ENCODE measurements at regions not wholly inside any gene's neighbourhood (a gene's known extent, or its start where the extent isn't known, plus 50 kb on each side); places are given as distances from the start of the nearest gene placed in this dataset.

GRCh38 chrX:33465137-33465536, 253.8 kb upstream of the DMD start:
- no peaks in the 10 kb centered on the region for H3K4me1 ChIP-seq (ENCODE audit: insufficient read depth, poor library complexity, severe bottlenecking)
- DNase-seq (ENCODE audit: low spot score) (no peak), ATAC-seq (ENCODE audit: low read depth) (no peak)
- H3K36me3 ChIP-seq (ENCODE audit: low read depth): no peaks in the 10 kb centered on the region
- H3K27ac ChIP-seq (ENCODE audit: poor library complexity, severe bottlenecking): no peak overlapping the region
- H3K9me3 ChIP-seq (ENCODE audit: severe bottlenecking): no peaks in the 10 kb centered on the region
- no peaks in the 10 kb centered on the region for H3K27me3 ChIP-seq (ENCODE audit: insufficient read depth, poor library complexity, severe bottlenecking)
- no peak overlapping the region for H3K4me3 ChIP-seq (ENCODE audit: severe bottlenecking)
- TF ChIP-seq, protein P1, sequence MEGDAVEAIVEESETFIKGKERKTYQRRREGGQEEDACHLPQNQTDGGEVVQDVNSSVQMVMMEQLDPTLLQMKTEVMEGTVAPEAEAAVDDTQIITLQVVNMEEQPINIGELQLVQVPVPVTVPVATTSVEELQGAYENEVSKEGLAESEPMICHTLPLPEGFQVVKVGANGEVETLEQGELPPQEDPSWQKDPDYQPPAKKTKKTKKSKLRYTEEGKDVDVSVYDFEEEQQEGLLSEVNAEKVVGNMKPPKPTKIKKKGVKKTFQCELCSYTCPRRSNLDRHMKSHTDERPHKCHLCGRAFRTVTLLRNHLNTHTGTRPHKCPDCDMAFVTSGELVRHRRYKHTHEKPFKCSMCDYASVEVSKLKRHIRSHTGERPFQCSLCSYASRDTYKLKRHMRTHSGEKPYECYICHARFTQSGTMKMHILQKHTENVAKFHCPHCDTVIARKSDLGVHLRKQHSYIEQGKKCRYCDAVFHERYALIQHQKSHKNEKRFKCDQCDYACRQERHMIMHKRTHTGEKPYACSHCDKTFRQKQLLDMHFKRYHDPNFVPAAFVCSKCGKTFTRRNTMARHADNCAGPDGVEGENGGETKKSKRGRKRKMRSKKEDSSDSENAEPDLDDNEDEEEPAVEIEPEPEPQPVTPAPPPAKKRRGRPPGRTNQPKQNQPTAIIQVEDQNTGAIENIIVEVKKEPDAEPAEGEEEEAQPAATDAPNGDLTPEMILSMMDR (IDR thresholded peaks at IDR 0.05; ENCODE audit: poor library complexity, severe bottlenecking): no peak

GRCh38 chrX:33457102-33457501, 245.8 kb upstream of the DMD start:
- Histone ChIP-seq H3K4me3 (ENCODE audit: severe bottlenecking) (no peak overlapping the region), H3K27me3 (ENCODE audit: insufficient read depth, poor library complexity, severe bottlenecking) (no peaks in the 10 kb centered on the region), H3K36me3 (ENCODE audit: low read depth) (no peaks in the 10 kb centered on the region), H3K4me1 (ENCODE audit: insufficient read depth, poor library complexity, severe bottlenecking) (no peaks in the 10 kb centered on the region), H3K9me3 (ENCODE audit: severe bottlenecking) (no peaks in the 10 kb centered on the region), H3K27ac (ENCODE audit: poor library complexity, severe bottlenecking) (no peak overlapping the region)
- ATAC-seq (ENCODE audit: low read depth) (no peak), DNase-seq (ENCODE audit: low spot score) (no peak)
- TF ChIP-seq, protein P1 (IDR thresholded peaks at IDR 0.05; ENCODE audit: poor library complexity, severe bottlenecking): no peak

DNA sequence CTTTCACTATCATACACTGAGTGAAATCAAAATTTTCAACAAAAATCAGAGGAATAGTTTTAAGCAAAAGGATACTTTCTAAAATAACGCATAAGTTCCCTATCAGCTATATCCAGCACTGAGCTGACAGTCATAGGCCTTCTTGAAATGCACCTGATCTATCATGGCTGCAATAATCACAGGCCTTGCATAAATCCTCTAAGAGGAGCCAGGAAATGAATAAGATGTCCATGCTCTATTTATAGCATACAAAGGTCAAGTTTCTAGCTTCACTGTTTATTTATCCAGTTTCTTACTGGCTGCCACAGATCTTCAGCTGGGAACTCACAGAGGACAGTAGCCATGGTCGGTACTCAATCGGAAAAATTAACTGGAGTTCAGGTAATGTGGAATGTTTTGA, 235.9 kb upstream of the DMD start:
- H3K9me3 ChIP-seq (ENCODE audit: severe bottlenecking): no peaks in the 10 kb centered on the region
- H3K27me3 ChIP-seq (ENCODE audit: insufficient read depth, poor library complexity, severe bottlenecking): no peaks in the 10 kb centered on the region
- no peak overlapping the region for H3K27ac ChIP-seq (ENCODE audit: poor library complexity, severe bottlenecking)
- DNase-seq (ENCODE audit: low spot score): no peak
- H3K4me3 ChIP-seq (ENCODE audit: severe bottlenecking): no peak overlapping the region
- TF ChIP-seq, protein P1 (IDR thresholded peaks at IDR 0.05; ENCODE audit: poor library complexity, severe bottlenecking): no peak
- no peak for ATAC-seq (ENCODE audit: low read depth)
- no peaks in the 10 kb centered on the region for H3K4me1 ChIP-seq (ENCODE audit: insufficient read depth, poor library complexity, severe bottlenecking)
- H3K36me3 ChIP-seq (ENCODE audit: low read depth): no peaks in the 10 kb centered on the region

DNA sequence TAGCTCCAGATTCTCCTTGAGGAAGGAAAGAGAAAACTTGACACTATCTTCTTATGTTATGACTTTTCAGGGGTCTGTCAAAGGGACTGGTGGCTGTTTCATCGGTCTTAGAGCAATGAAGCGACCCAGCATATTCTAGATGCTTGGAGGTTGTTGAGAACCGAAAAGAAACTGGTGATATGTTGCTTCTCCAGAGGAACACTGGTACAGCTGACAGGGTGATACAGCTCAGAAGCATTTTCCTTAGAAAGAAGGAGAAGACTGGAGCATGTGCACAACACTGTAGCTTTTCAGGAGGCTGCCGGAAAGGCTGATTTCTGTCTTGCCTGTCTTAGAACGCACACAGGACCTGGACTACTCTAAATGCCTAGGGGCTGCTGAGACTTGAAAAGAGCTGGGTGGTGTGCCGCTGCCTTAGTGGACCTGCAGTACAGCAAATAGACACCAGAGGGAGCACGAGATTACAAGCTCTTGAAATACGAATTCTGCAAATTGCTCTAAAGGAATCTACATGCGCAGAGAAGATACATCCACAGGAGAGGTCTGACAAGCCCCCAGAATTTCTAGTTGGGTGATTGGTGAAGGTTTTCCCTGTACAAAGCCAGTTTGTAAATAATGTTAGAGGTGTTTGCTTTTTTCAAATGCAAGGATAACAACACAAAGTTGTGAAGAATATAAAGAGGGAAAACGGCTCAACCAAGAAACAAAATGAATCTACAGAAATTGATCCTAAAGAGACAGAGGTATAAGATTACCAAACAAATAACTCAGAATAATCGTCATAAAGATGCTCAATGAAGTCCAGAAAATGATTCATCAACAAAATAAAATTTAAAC, 223.1 kb upstream of the DMD start:
- H3K9me3 ChIP-seq (ENCODE audit: severe bottlenecking): no peaks in the 10 kb centered on the region
- H3K27me3 ChIP-seq (ENCODE audit: insufficient read depth, poor library complexity, severe bottlenecking): no peaks in the 10 kb centered on the region
- DNase-seq (ENCODE audit: low spot score): no peak
- H3K36me3 ChIP-seq (ENCODE audit: low read depth): no peaks in the 10 kb centered on the region
- no peaks in the 10 kb centered on the region for H3K4me1 ChIP-seq (ENCODE audit: insufficient read depth, poor library complexity, severe bottlenecking)
- TF ChIP-seq, protein P1 (IDR thresholded peaks at IDR 0.05; ENCODE audit: poor library complexity, severe bottlenecking): peak; percentile 63
- no peak overlapping the region for H3K27ac ChIP-seq (ENCODE audit: poor library complexity, severe bottlenecking)
- H3K4me3 ChIP-seq (ENCODE audit: severe bottlenecking): no peak overlapping the region
- ATAC-seq (ENCODE audit: low read depth): 0 out of 3 replicates have a peak, but pooled peaks have one; percentile 27

- ATAC-seq (ENCODE audit: low read depth) (no peak), DNase-seq (ENCODE audit: low spot score) (no peak)
- Histone ChIP-seq H3K4me3 (ENCODE audit: severe bottlenecking) (no peak overlapping the region), H3K4me1 (ENCODE audit: insufficient read depth, poor library complexity, severe bottlenecking) (no peaks in the 10 kb centered on the region), H3K27me3 (ENCODE audit: insufficient read depth, poor library complexity, severe bottlenecking) (no peaks in the 10 kb centered on the region), H3K9me3 (ENCODE audit: severe bottlenecking) (no peaks in the 10 kb centered on the region), H3K36me3 (ENCODE audit: low read depth) (no peaks in the 10 kb centered on the region), H3K27ac (ENCODE audit: poor library complexity, severe bottlenecking) (no peak overlapping the region)
- TF ChIP-seq, protein P1 (IDR thresholded peaks at IDR 0.05; ENCODE audit: poor library complexity, severe bottlenecking): no peak
Measured at GRCh38 chrX:33416273-33416805, 205.0 kb upstream of the DMD start.
